ENCODE measurements at regions not wholly inside any gene's neighbourhood (a gene's known extent, or its start where the extent isn't known, plus 50 kb on each side); places are given as distances from the start of the nearest gene placed in this dataset.

- ATAC-seq (no peak), FAIRE-seq (no peak), DNase-seq (ENCODE audit: low spot score) (no peak)
- H3K4me2 ChIP-seq (ENCODE audit: low read depth, low read length), result no peak overlapping the region
- in situ Hi-C loops (cut with HindIII; ENCODE audit: extremely low pct_ligation_motif_present, low pct_unique_long_range_greater_than_20kb) (no loop called here), intact Hi-C loops (cut with micrococcal nuclease; ENCODE audit: unreplicated experiment) (no loop called here)
- no peak overlapping the region for H2AFZ ChIP-seq (ENCODE audit: low read length)
- no peaks in the 10 kb centered on the region for H4K20me1 ChIP-seq (ENCODE audit: insufficient read depth, low read length)
- TF ChIP-seq, protein P1, sequence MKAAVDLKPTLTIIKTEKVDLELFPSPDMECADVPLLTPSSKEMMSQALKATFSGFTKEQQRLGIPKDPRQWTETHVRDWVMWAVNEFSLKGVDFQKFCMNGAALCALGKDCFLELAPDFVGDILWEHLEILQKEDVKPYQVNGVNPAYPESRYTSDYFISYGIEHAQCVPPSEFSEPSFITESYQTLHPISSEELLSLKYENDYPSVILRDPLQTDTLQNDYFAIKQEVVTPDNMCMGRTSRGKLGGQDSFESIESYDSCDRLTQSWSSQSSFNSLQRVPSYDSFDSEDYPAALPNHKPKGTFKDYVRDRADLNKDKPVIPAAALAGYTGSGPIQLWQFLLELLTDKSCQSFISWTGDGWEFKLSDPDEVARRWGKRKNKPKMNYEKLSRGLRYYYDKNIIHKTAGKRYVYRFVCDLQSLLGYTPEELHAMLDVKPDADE (CRISPR knock-in tag; IDR thresholded peaks at IDR 0.05), result no peak
- TF ChIP-seq ZSCAN20 (CRISPR knock-in tag; IDR thresholded peaks at IDR 0.05; ENCODE audit: borderline replicate concordance) (no peak), NPAS2 (CRISPR knock-in tag; IDR thresholded peaks at IDR 0.05; ENCODE audit: borderline replicate concordance) (no peak), ZNF713 (CRISPR knock-in tag; IDR thresholded peaks at IDR 0.05) (no peak), ZNF557 (CRISPR knock-in tag; IDR thresholded peaks at IDR 0.05) (no peak), IKZF5 (CRISPR knock-in tag; IDR thresholded peaks at IDR 0.05) (no peak), KMT2A (CRISPR knock-in tag; IDR thresholded peaks at IDR 0.05) (no peak), NFE2L2 (IDR thresholded peaks at IDR 0.05; ENCODE audit: low read length) (no peak), ATRX (CRISPR knock-in tag; IDR thresholded peaks at IDR 0.05; ENCODE audit: borderline replicate concordance) (no peak), RELA (CRISPR knock-in tag; IDR thresholded peaks at IDR 0.05) (no peak)
- TF ChIP-seq, protein P2, sequence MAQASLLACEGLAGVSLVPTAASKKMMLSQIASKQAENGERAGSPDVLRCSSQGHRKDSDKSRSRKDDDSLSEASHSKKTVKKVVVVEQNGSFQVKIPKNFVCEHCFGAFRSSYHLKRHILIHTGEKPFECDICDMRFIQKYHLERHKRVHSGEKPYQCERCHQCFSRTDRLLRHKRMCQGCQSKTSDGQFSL (CRISPR knock-in tag; IDR thresholded peaks at IDR 0.05), result no peak
- TF ChIP-seq, protein P3, sequence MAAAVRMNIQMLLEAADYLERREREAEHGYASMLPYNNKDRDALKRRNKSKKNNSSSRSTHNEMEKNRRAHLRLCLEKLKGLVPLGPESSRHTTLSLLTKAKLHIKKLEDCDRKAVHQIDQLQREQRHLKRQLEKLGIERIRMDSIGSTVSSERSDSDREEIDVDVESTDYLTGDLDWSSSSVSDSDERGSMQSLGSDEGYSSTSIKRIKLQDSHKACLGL (CRISPR knock-in tag; IDR thresholded peaks at IDR 0.05), result no peak
- TF ChIP-seq, protein P4, sequence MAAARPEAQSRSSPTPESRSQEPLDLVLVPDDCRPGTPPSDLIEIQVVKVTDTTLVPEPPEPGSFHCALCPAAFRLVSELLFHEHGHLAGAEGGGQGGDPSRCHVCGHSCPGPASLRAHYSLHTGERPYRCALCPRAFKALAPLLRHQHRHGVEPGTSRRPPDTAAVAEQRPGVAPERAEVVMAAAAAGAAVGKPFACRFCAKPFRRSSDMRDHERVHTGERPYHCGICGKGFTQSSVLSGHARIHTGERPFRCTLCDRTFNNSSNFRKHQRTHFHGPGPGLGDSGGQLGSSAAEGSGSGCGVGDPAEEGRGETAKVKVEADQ (CRISPR knock-in tag; IDR thresholded peaks at IDR 0.05; ENCODE audit: borderline replicate concordance), result no peak
- CTCF ChIA-PET (ENCODE audit: low intra/inter-chr PET ratio, low total read pairs), result no interaction called here
- no peak overlapping the region for H3K9ac ChIP-seq (ENCODE audit: insufficient read depth, low read depth, low read length)
- H3K36me3 ChIP-seq (replicated peaks in 1 of 2; ENCODE audit: control insufficient read depth in 1 of 2, insufficient read depth in 2 of 2, low read length in 2 of 2), result no peaks in the 10 kb centered on the region
- WGBS (ENCODE audit: low lambda C conversion rate), result 30% methylated on average over 2 of the region's 8 CpGs
- peaks cover 2 to 8% of the 10 kb centered on the region in 2 experiments; a peak in 2 of 5 replicates for H3K27me3 ChIP-seq (ENCODE audit: control insufficient read depth in 1 of 2, insufficient read depth in 2 of 2, low read length in 2 of 2)
- no peaks in the 10 kb centered on the region for H3K79me2 ChIP-seq (ENCODE audit: insufficient read depth, low read length)
- H3K4me3 ChIP-seq (replicated peaks in 1 of 3; ENCODE audit: insufficient read depth in 1 of 3, low read depth in 2 of 3, low read length in 3 of 3), result no peak overlapping the region
- H3K9me3 ChIP-seq (ENCODE audit: low read length), result no peaks in the 10 kb centered on the region
- POLR2A ChIA-PET, result no interaction called here
- no TSS peak for BruUV-seq (replicated peaks)
- H3K27ac ChIP-seq (ENCODE audit: extremely low read length, insufficient read depth, low read length), result no peak overlapping the region
- no peaks in the 10 kb centered on the region for H3K4me1 ChIP-seq (ENCODE audit: insufficient read depth, low read length)
Measured at GRCh38 chr1:30476911-30477459, 246.4 kb downstream of the MATN1 start.
